HG03575 (cell line): ENCODE measurements at regions not wholly inside any gene's neighbourhood (a gene's known extent, or its start where the extent isn't known, plus 50 kb on each side); places are given as distances from the start of the nearest gene placed in this dataset.
"Not testable (repeated sequence)": the region's sequence is repeated elsewhere in the genome, so short reads cannot be mapped to it uniquely, and the experiment has no call there.

Source experiments
- ATAC-seq: cut with Tn5 transposase; IDR thresholded peaks from one replicate; pipeline ENCODE4 v1.9.1; 2021; ENCODE audit not compliant: unreplicated experiment, insufficient number of reproducible peaks, low FRiP score; ENCODE audit errors: extremely low read depth

- ATAC-seq: no peak
Observed at GRCh38 chr4:126451237-126451873, 1136.6 kb downstream of the FAT4 start.

GRCh38 chr4:126455865-126456264 is 1141.1 kb downstream of the FAT4 start:
- no peak for ATAC-seq

- no peak for ATAC-seq
Observed at GRCh38 chr4:126458993-126459392, 1144.2 kb downstream of the FAT4 start.

GRCh38 chr4:126465341-126465740 is 1150.6 kb downstream of the FAT4 start:
- no peak for ATAC-seq

GRCh38 chr4:126466848-126467247 is 1152.1 kb downstream of the FAT4 start:
- no peak for ATAC-seq

GRCh38 chr4:126468144-126468543 is 1153.4 kb downstream of the FAT4 start:
- ATAC-seq: no peak

- ATAC-seq: no peak
Observed at GRCh38 chr4:126470862-126471261, 1156.1 kb downstream of the FAT4 start.

- no peak for ATAC-seq
Observed at GRCh38 chr4:126475730-126476129, 1157.0 kb upstream of the INTU start.

GRCh38 chr4:126479709-126480108 is 1153.0 kb upstream of the INTU start:
- ATAC-seq: no peak

- no peak for ATAC-seq
Observed at GRCh38 chr4:126482311-126482710, 1150.4 kb upstream of the INTU start.

- ATAC-seq: no peak
Observed at GRCh38 chr4:126486377-126486776, 1146.4 kb upstream of the INTU start.

GRCh38 chr4:126489826-126490463 is 1142.8 kb upstream of the INTU start:
- ATAC-seq: no peak

- no peak for ATAC-seq
Observed at GRCh38 chr4:126495163-126495752, 1137.5 kb upstream of the INTU start.

GRCh38 chr4:126512979-126513378 is 1119.8 kb upstream of the INTU start:
- no peak for ATAC-seq

GRCh38 chr4:126513596-126513995 is 1119.2 kb upstream of the INTU start:
- no peak for ATAC-seq

- no peak for ATAC-seq
Observed at GRCh38 chr4:126520731-126521130, 1112.0 kb upstream of the INTU start.

- not testable (repeated sequence) for ATAC-seq
Observed at GRCh38 chr4:126525400-126525799, 1107.4 kb upstream of the INTU start.

- no peak for ATAC-seq
Observed at GRCh38 chr4:126526335-126526734, 1106.4 kb upstream of the INTU start.

- ATAC-seq: no peak
Observed at GRCh38 chr4:126529997-126530396, 1102.8 kb upstream of the INTU start.

- no peak for ATAC-seq
Observed at GRCh38 chr4:126530996-126531585, 1101.7 kb upstream of the INTU start.
